ENCODE measurements at regions not wholly inside any gene's neighbourhood (a gene's known extent, or its start where the extent isn't known, plus 50 kb on each side); places are given as distances from the start of the nearest gene placed in this dataset.

- no peak for DNase-seq
Measured at GRCh38 chr4:15340902-15341732, 86.7 kb upstream of the C1QTNF7 start.

- DNase-seq: no peak
Measured at GRCh38 chr4:15341733-15342300, 86.0 kb upstream of the C1QTNF7 start.

GRCh38 chr4:15343000-15343399 lies 84.8 kb upstream of the C1QTNF7 start:
- no peak for DNase-seq

- no peak for DNase-seq
Measured at GRCh38 chr4:15343581-15343980, 84.3 kb upstream of the C1QTNF7 start.

GRCh38 chr4:15344041-15344440 lies 83.8 kb upstream of the C1QTNF7 start:
- DNase-seq: no peak

GRCh38 chr4:15345134-15345533 lies 82.7 kb upstream of the C1QTNF7 start:
- no peak for DNase-seq

- DNase-seq: no peak
Measured at GRCh38 chr4:15348236-15348635, 79.6 kb upstream of the C1QTNF7 start.

- DNase-seq: no peak
Measured at GRCh38 chr4:15348695-15349094, 79.1 kb upstream of the C1QTNF7 start.

GRCh38 chr4:15349531-15349935 lies 78.3 kb upstream of the C1QTNF7 start:
- DNase-seq: no peak

GRCh38 chr4:15349965-15350364 lies 77.9 kb upstream of the C1QTNF7 start:
- DNase-seq: no peak

- no peak for DNase-seq
Measured at GRCh38 chr4:15352524-15352923, 75.3 kb upstream of the C1QTNF7 start.

GRCh38 chr4:15353207-15353606 lies 74.6 kb upstream of the C1QTNF7 start:
- no peak for DNase-seq

GRCh38 chr4:15354371-15355297 lies 73.2 kb upstream of the C1QTNF7 start:
- DNase-seq: no peak

GRCh38 chr4:15361529-15361928 lies 66.3 kb upstream of the C1QTNF7 start:
- DNase-seq: no peak

GRCh38 chr4:15362541-15362940 lies 65.3 kb upstream of the C1QTNF7 start:
- no peak for DNase-seq

GRCh38 chr4:15364183-15364582 lies 63.6 kb upstream of the C1QTNF7 start:
- DNase-seq: no peak

GRCh38 chr4:15365641-15366040 lies 62.2 kb upstream of the C1QTNF7 start:
- no peak for DNase-seq

GRCh38 chr4:15366721-15367120 lies 61.1 kb upstream of the C1QTNF7 start:
- no peak for DNase-seq

GRCh38 chr4:15368856-15369255 lies 59.0 kb upstream of the C1QTNF7 start:
- peak; percentile 23 for DNase-seq

- no peak for DNase-seq
Measured at GRCh38 chr4:15370296-15370695, 57.5 kb upstream of the C1QTNF7 start.

GRCh38 chr4:15373363-15373762 lies 54.5 kb upstream of the C1QTNF7 start:
- DNase-seq: no peak

GRCh38 chr4:15374656-15375055 lies 53.2 kb upstream of the C1QTNF7 start:
- DNase-seq: no peak

GRCh38 chr4:15375667-15376066 lies 52.2 kb upstream of the C1QTNF7 start:
- peak; percentile 14 for DNase-seq

GRCh38 chr4:15376145-15376544 lies 51.7 kb upstream of the C1QTNF7 start:
- no peak for DNase-seq
